DMS153 treated with DMSO at 0.1 percent for 48 hours (cell line): ENCODE measurements at regions not wholly inside any gene's neighbourhood (a gene's known extent, or its start where the extent isn't known, plus 50 kb on each side); places are given as distances from the start of the nearest gene placed in this dataset.

Experiments used
- DNase-seq: peaks from one replicate; lab custom pipeline; 2025; ENCODE audit not compliant: unreplicated experiment; lab: John Stamatoyannopoulos, UW

- no peak for DNase-seq
Measured at GRCh38 chr15:39139431-39140059, 441.3 kb upstream of the THBS1 start.

DNA sequence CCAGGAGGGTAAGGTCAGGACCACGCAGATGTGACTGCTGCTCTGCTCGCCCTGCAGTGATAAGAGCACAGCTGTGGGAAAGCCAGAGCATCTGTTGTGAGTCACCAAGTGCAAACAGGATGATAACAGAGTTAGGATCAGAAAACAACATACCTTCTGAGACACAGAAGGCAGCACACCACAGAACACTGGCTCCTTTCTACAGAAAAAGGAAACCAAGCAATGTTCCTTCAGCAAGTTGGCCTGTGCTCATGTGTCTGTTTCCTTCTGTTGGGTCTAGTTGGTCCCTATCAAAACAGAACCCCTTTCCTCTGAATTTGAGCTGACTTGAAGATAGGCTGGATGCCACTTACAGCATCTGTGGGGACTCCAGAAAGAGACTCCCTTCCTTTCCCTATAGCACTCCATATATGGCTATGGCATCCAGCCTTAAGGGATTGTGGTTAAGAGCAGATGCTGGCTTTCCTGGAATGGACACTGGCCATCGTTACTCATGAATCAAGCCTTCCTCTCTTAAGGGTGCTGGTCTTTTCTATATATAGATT is 440.7 kb upstream of the THBS1 start:
- DNase-seq = no peak

GRCh38 chr15:39142500-39142899 is 438.4 kb upstream of the THBS1 start:
- no peak for DNase-seq

- no peak for DNase-seq
Measured at GRCh38 chr15:39143479-39143878, 437.4 kb upstream of the THBS1 start.

- DNase-seq = no peak
Measured at GRCh38 chr15:39144051-39144450, 436.8 kb upstream of the THBS1 start.

DNA sequence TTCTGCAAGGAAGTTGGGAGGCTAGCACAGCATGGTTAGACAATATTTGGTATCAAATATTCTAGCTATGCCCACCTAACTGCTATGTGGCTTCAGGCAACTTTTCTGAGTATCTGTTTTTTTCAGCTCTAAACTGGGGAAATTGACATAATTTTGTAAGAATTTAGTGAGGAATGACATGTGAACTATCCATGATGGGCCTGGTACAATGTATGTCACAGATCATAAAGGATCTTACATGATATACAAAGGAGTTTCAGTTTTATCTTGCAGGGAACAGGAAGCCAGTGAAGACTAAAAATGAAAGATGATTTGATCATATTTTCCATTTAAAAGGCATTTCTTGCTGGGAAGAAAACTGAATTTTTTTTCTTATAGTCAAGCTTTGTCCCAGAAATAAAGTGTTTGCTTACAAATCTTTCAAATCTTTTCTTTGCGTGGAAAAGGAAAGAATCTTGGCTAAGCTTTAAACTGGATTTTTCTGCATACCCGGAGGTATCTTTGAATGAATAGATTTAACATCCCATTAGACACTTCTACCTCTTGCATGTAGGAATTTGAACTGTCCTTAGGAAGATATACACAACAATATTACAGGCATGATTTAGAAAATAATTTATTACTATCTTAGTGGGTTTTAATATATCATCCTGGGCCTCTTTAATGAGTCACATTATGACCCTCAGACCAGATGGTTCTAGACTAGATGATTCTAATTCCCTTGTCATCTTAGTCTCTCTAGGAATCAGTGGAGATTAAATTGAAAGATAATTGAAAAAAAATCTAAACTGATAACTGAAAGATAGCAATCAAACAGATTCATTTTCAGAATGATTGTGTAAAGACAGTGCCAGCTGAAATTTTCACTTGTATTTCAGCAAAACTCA is 436.0 kb upstream of the THBS1 start:
- no peak for DNase-seq

DNA sequence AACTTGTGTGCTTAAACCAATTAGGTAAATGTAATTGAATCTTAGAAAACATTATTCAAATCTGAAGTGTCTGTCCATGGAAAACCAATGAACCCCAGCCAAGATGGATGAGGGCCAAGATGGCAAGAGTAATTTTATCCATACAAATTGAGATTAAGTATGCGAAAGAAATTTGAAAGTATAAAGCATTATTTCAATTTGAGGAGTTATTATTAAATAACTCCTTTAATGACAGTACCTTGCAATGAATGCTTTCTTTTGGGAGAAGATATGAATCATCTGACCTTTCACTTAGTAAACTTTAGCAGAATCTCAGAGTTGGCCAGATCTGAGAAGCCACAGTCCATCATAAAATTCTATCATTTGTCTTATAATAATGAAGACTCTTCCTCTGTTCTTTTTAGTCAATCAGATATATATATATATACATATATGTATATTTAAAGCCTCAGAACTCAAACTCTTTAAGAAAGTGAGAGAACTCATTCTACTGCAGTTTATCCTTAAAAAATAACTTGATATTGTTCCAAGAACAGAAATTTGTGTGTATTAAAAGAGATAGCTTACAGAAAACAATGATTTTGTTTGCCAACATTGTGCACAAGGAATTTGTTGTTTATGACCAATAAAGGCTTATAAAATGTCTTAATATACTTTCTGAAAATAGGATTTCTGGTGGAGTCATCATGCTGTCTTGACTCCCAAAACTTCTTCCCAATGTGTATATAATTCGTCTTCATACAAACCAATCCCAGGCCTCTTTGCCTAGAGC is 434.8 kb upstream of the THBS1 start:
- no peak for DNase-seq

GRCh38 chr15:39149636-39150150 is 431.2 kb upstream of the THBS1 start:
- no peak for DNase-seq

DNA sequence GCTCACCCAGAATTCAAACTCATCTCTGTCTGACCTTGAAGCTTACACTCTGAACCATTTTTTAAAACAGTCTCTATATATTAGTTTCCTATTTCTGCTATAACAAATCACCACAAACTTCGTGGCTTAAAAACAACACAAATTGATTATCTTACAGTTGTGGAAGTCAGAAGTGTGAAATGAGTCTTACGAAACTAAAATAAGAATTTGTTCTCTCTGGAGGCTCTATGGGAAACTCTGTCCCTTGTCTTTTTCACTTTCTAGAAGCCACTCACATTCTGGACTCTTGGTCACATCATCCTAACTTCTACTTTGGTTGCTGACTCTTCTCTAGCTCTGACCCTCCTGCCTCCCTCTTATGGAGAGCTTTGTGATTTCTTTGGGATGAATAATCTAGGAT is 429.3 kb upstream of the THBS1 start:
- DNase-seq = no peak

DNA sequence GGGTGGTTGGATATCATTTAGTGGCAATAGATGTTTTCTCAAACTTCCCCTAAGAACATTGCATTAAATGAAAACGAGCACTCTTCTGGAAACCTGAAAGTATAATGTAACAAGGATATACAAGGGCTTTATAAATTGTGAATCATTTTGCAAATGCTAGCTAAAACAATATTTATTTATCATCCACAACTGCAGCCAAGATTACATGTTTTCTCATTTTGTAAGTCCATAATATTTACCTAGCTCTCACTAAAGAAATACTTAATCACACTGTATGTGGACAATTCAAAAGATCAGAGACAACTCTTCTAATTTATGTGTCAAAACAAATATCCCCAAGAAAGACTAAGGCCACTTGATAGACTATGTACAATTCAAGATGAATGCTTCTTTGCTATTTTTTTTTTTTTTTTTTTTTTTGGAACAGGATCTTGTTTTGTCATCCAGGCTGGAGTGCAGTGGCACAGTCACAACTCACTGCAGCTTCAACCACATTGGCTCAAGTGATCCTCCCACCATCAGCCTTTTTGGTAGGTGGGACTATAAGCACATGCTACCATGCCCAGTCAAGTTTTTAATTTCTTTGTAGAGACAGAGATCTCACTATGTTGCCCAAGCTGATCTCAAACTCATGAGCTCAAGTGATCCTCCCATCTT is 427.7 kb upstream of the THBS1 start:
- DNase-seq = no peak

DNA sequence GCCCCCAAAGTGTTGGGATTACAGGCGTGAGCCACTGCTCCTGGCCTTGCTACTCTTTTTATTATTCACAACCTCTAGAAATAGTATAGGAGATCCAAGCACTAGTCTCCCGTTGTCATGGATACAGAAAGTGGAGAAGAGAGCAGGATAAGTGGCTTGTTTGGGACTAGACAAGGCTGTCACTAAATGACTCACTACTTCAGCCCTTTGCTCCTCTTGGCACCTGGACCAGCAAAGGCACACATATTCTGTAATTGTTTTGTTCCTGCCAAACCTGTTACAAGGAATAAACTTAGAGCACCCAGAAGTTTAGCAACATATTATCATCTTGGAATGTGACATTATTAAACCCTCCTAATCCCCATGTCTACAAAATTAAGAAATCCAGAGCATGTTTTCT is 427.2 kb upstream of the THBS1 start:
- no peak for DNase-seq

GRCh38 chr15:39154227-39154638 is 426.6 kb upstream of the THBS1 start:
- DNase-seq = no peak

DNA sequence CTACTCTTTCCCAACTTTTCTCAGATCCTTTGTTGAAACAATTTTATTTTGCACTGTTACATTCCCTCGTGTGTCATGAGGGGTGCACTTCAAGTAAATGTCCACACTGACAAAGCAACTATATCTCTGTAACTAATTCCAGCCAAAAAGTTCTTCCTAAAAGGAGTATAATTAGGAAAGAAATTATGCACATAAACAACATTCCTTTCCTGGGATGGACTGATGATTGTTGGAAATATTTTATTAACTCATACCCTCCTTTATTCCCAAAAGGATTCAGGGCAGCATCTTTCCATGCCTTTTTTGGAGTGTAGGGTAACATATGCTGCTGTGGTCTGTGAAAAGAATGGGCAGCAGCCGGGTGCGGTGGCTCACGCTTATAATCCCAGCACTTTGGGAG is 426.1 kb upstream of the THBS1 start:
- no peak for DNase-seq

DNA sequence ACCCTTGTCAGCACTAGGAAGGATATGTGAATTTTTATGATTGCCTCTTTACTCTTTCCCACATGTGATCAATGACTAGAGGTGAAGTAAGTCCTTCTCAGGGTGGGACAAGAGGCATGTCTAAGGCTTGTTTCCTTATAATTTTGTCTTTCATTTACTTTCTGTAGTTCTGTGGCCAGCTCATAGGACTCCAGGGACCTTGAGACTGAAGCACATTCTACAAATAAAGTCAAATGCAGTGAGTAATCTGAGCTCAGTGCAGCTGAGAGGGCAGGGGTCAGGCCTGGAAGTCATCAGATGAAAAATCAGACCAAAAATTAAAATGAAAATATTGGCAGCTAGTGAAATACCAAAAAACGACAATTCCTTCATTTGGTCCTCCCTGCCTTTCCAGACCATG is 424.7 kb upstream of the THBS1 start:
- no peak for DNase-seq

DNA sequence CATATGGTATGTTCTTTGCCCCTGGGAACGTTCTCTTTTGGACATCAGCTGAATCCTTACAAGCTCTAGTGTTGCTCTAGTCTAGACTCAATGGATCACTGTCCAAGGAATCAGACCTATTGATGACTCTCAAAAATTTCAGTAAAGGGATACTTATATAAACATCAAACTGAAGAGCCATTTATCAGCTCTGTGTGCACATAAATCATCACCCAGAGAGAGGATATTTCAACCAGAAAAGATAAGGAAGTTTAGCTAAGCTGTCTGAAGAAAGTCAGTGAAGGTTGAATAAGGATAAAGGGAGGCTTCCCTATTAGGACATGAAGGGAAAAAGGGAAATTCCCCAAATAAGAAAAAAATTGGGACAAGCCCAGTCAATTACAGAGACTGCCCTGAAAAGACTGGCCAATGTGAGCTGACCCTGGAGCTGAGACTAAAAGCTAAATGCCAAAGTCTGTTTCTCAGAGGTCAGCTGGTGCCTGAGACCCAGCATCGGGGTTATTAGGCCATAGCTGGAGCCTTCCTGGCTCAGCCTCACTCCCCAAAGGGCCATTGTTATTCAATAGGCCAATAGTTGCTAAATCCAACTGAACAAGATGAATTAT is 424.1 kb upstream of the THBS1 start:
- DNase-seq = no peak

DNA sequence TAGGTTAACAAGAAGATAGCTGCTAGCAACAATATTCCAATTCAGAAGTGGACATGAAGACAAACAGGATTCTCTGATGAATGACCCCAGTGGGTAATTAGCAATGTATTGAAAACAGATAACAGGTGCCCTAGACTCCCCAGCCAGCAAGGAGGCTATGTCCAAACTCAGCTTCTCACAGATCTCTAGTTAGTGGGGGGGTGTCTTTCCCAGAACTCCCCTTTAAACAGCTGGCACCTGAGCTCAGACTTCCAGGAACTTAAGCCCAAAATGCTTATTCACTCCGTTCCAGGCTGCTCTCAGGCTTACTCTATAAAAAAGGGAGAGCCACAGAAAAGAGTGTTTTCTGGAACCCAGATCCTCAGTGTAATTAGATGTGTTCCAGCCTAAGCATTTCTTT is 423.0 kb upstream of the THBS1 start:
- no peak for DNase-seq

GRCh38 chr15:39159833-39160232 is 421.0 kb upstream of the THBS1 start:
- no peak for DNase-seq

- no peak for DNase-seq
Measured at GRCh38 chr15:39161096-39161495, 419.8 kb upstream of the THBS1 start.

DNA sequence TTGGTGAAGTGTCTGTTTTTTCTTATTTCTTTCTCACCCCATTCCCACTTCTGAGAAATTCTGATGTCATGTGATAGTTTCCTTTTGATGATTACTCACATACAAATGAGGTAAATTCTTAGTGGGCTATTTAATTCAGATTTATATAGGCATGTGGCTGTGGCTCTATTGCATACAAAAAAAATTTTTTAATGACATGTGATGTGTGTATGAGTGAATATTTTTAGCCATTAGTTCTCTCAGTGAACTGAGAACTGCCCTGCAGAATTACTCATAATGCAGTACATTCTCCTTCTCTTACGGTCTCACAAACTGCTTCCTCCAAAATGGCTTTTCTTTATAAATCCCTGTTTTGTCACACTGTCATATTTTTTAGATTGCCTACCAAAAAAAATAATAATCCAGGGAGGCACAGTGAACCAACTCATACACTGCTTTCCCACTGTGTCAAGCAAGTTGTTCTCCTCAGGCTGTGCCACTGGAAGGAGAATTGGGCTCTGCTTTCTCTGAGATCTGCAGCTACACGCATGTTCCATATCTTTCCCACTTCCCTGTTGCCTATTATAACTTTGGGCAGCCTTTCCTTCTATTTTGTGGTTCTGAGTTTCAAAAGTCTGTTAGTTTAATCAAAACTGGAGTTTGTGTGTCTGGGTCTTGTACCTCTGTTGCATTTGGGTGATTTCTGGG is 415.7 kb upstream of the THBS1 start:
- DNase-seq = no peak
